Central memory CD8-positive, alpha-beta T cell (primary cell): ENCODE measurements at regions not wholly inside any gene's neighbourhood (a gene's known extent, or its start where the extent isn't known, plus 50 kb on each side); places are given as distances from the start of the nearest gene placed in this dataset.
"Not testable (repeated sequence)": the region's sequence is repeated elsewhere in the genome, so short reads cannot be mapped to it uniquely, and the experiment has no call there.

ENCODE experiments used
- ATAC-seq: fragments of 150-1000 bp; cut with Tn5 transposase; replicated peaks from 2 replicates; pipeline ENCODE4 v1.10.0; 2022; ENCODE audit warnings: mild to moderate bottlenecking, moderate FRiP score, moderate number of reproducible peaks; ENCODE audit not compliant: poor library complexity, severe bottlenecking; ENCODE audit errors: extremely low read depth
- DNase-seq, 2 donors: peaks; one replicate each; pipeline ENCODE4 v3.0.0; 2021; ENCODE audit warnings: low spot score in 2 of 2
- H3K27ac Mint-ChIP-seq: one replicate; pipeline ENCODE4 v1.8.0; 2022; ENCODE audit warnings: low read depth, mild to moderate bottlenecking, moderate library complexity, mixed read lengths
- H3K27me3 Mint-ChIP-seq: one replicate; pipeline ENCODE4 v1.8.0; 2022; ENCODE audit warnings: mixed read lengths
- H3K36me3 Mint-ChIP-seq: one replicate; pipeline ENCODE4 v1.8.0; 2022; ENCODE audit warnings: mild to moderate bottlenecking, moderate library complexity, mixed read lengths; ENCODE audit not compliant: insufficient read depth
- H3K4me1 Mint-ChIP-seq: one replicate; pipeline ENCODE4 v1.8.0; 2022; ENCODE audit warnings: mixed read lengths
- H3K4me3 Mint-ChIP-seq: one replicate; pipeline ENCODE4 v1.8.0; 2022; ENCODE audit warnings: mild to moderate bottlenecking, moderate library complexity, mixed read lengths
- H3K9me3 Mint-ChIP-seq: one replicate; pipeline ENCODE4 v1.8.0; 2022; ENCODE audit warnings: mixed read lengths

DNA sequence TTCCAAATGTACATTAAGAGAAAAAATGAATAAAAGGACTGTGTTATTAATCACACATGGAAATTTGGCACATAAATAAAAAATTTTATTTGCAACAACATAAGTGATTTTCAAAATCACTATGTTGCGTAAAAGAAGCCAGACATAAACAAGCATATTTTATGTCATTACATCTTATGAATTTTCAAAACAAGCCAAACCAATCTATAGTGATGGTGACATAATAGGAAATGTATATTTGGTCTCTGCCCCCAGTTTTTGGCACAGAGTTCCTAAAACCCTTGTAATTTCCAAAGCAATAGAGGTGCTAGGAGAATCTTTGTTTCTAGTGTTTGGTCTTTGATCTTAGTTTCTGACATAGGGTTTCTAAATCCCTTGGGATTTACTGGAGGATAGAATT is 543.3 kb downstream of the ZBBX start:
- no peak for DNase-seq
- Mint-ChIP-seq H3K4me1 (no peaks in the 10 kb centered on the region), H3K27ac (no peak overlapping the region), H3K4me3 (no peak overlapping the region), H3K27me3 (no peaks in the 10 kb centered on the region), H3K36me3 (no peaks in the 10 kb centered on the region), H3K9me3 (peaks cover 17% of the 10 kb centered on the region)
- ATAC-seq, result no peak

DNA sequence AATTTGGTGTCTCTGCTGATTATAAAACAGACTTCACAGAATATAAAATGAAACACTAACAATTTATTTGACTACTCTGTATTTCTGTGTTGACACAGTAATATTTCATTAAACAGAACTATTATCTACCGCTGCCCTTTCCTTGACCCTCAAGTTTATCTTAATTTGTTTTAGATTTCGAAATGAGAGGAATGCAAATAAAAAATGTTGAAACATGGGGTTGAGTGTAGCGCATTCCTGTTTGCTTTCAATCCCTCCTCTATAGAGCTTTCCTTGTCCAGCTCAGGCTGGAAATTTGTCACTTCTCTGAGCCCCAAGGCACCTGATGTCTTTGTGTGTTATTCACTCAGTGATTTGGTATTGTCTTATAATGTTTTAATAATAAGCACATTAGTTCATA is 550.2 kb downstream of the ZBBX start:
- H3K36me3 Mint-ChIP-seq, result no peaks in the 10 kb centered on the region
- no peaks in the 10 kb centered on the region for H3K4me1 Mint-ChIP-seq
- peaks cover 9% of the 10 kb centered on the region for H3K9me3 Mint-ChIP-seq
- no peak overlapping the region for H3K27ac Mint-ChIP-seq
- ATAC-seq, result no peak
- no peak for DNase-seq
- H3K4me3 Mint-ChIP-seq, result no peak overlapping the region
- H3K27me3 Mint-ChIP-seq, result no peaks in the 10 kb centered on the region

DNA sequence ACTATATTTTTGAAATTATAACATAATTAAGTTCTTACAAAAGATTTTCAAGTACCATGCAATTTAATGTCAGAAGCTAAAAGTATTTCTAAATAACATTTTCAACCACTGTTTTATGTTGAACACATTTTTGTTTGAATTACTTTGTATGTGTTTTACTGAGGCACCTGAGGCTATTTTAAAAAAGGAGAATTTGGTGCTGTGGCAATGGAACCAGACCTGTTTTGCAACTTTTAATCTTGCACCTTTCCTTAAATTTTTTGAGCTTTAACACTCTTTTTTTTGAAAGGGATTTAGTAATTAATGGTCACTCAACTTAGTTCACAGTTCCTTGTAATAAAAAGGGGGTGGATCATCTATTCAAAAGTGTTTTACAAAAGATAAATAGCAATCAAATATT is 561.6 kb downstream of the ZBBX start:
- ATAC-seq, result no peak
- H3K9me3 Mint-ChIP-seq, result peaks cover 12% of the 10 kb centered on the region
- no peak overlapping the region for H3K4me3 Mint-ChIP-seq
- no peaks in the 10 kb centered on the region for H3K27me3 Mint-ChIP-seq
- DNase-seq, result no peak
- no peaks in the 10 kb centered on the region for H3K36me3 Mint-ChIP-seq
- no peaks in the 10 kb centered on the region for H3K4me1 Mint-ChIP-seq
- H3K27ac Mint-ChIP-seq, result no peak overlapping the region

DNA sequence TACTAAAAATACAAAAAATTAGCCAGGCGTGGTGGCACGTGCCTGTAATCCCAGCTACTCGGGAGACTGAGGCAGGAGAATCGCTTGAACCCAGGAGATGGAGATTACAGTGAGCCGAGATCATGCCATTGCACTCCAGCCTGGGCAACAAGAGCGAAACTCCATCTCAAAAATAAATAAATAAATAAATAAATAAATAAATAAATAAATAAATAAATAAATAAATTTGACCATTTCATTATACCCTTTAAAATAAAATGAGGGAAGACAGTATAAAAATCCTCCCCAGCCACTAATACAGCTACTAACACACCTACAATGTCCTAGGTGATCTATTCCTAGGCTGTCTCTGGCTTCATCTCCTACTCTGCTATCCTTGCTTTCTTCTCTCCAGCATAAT is 562.8 kb downstream of the ZBBX start:
- not testable (repeated sequence) for DNase-seq, ATAC-seq, H3K36me3 Mint-ChIP-seq, H3K27me3 Mint-ChIP-seq, H3K4me3 Mint-ChIP-seq, H3K4me1 Mint-ChIP-seq, H3K27ac Mint-ChIP-seq
- H3K9me3 Mint-ChIP-seq, result peaks cover 18% of the 10 kb centered on the region

DNA sequence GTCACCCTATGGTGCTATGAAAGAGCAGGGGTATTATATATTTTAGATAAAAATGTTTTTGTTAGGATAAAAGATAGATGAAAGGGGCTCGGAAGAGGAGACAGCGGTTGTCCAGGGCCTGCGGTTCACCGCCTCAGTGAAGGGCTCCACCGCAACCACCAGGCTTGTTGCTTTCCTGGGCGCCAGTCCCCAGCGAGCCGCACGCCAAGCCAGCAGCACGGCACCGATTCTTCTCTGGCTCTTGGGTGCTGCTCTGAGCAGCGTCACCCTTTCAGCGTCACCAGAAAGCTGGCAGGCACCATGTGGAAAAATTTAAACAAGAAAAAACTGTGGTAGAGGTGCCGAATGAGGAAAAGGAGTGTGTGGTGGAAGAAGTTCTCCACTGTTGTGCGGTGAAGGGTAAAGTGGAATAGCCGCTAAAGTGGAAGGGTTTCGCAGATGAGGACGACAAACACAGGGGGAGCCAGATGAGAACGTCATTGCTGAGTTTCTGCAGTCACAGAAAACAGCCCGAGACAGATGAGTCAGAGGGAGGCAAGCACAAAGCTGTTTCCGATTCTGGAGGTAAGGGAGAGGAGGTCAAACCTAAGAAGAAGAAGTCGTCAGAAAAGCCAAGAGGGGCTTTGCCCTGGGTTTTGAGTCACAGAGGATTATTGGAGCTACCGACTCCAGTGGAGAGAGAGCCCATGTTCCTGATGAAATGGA is 569.2 kb downstream of the ZBBX start:
- Mint-ChIP-seq H3K4me3 (no peak overlapping the region), H3K27me3 (no peaks in the 10 kb centered on the region), H3K9me3 (peaks cover 28% of the 10 kb centered on the region), H3K4me1 (no peaks in the 10 kb centered on the region), H3K36me3 (no peaks in the 10 kb centered on the region), H3K27ac (no peak overlapping the region)
- ATAC-seq (no peak), DNase-seq (no peak)

DNA sequence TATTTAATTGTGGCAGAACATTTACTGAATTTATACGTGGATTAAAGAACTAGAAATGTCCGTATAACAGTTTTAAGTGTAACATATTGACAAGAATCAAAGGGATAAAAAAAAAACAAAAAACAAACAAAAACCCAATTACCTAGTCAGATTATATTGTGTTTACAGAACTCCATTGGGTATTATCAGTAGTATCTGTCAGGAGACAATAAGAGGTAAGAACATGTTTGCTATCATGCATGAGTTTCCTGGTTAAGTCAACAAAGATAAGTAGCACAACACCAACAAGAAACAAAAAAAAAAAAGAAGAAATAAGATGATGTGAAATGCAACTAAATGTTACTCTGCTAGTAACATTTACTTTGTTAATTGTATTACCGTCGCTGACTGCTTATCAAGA is 570.6 kb downstream of the ZBBX start:
- DNase-seq (no peak), ATAC-seq (no peak)
- H3K27me3 Mint-ChIP-seq, result no peaks in the 10 kb centered on the region
- H3K27ac Mint-ChIP-seq, result no peak overlapping the region
- no peak overlapping the region for H3K4me3 Mint-ChIP-seq
- no peaks in the 10 kb centered on the region for H3K36me3 Mint-ChIP-seq
- no peaks in the 10 kb centered on the region for H3K4me1 Mint-ChIP-seq
- peaks cover 22% of the 10 kb centered on the region for H3K9me3 Mint-ChIP-seq

DNA sequence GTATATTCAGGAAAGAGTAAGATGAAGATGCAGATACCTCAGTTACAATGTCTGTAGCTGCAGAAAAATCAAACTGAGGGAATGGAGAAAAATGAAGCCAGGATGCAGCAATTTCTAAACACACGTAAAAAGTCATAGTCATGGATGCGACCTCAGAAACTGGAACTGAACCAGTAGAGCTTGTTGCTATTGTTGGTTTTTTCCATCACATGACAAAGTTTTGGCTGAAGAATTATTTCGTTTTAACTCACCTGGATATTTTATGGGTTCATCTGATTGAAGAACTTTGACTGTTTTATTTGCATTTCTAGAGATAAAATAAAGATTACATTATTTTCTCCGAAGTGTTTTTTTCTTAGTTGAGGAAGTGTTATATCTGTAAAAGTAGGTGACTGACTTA is 591.2 kb downstream of the ZBBX start:
- DNase-seq (no peak), ATAC-seq (no peak)
- Mint-ChIP-seq H3K27ac (no peak overlapping the region), H3K4me1 (no peaks in the 10 kb centered on the region), H3K9me3 (peaks cover 17% of the 10 kb centered on the region), H3K36me3 (no peaks in the 10 kb centered on the region), H3K27me3 (no peaks in the 10 kb centered on the region), H3K4me3 (no peak overlapping the region)

DNA sequence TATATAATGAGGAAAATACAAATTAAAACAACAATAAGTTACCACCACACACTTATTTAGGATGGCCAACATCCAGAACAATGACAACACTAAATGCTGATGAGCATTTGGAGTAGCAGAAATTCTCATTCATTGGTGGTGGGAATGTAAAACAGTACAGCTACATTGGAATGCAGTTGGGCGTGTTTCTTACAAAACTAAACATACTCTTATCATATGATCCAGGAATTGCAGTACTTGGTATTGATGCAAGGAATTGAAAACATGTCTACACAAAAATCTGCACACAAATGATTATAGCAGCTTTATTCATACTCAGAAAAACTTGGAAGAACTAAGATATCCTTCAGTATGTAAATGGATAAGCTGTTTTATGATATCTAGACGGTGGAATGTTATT is 594.2 kb downstream of the ZBBX start:
- H3K27me3 Mint-ChIP-seq, result no peaks in the 10 kb centered on the region
- DNase-seq (no peak), ATAC-seq (no peak)
- H3K36me3 Mint-ChIP-seq, result no peaks in the 10 kb centered on the region
- H3K27ac Mint-ChIP-seq, result no peak overlapping the region
- no peak overlapping the region for H3K4me3 Mint-ChIP-seq
- peaks cover 37% of the 10 kb centered on the region for H3K9me3 Mint-ChIP-seq
- H3K4me1 Mint-ChIP-seq, result no peaks in the 10 kb centered on the region

DNA sequence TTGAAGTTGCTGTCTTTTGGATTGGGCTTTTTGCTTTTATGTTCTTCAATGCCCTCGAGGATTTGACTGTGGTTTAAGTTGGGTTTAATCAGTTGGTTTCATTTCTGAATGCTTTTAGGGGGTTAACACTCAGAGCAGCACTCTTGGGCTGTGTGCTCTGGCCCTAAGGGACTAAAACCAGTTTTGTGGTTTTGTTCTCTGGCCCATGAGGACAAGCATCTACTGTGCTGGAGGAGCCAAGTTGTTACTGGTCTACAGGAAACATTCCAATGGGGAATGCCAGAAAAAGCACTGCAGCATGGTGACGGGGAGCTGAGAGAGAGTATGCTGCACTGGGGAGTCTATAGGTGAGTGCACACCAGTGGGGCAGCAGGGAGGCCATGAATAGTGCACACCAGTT is 596.9 kb downstream of the ZBBX start:
- H3K4me1 Mint-ChIP-seq, result no peaks in the 10 kb centered on the region
- H3K27me3 Mint-ChIP-seq, result no peaks in the 10 kb centered on the region
- ATAC-seq, result no peak
- no peak overlapping the region for H3K4me3 Mint-ChIP-seq
- no peaks in the 10 kb centered on the region for H3K36me3 Mint-ChIP-seq
- H3K9me3 Mint-ChIP-seq, result peaks cover 49% of the 10 kb centered on the region
- DNase-seq, result no peak
- no peak overlapping the region for H3K27ac Mint-ChIP-seq

DNA sequence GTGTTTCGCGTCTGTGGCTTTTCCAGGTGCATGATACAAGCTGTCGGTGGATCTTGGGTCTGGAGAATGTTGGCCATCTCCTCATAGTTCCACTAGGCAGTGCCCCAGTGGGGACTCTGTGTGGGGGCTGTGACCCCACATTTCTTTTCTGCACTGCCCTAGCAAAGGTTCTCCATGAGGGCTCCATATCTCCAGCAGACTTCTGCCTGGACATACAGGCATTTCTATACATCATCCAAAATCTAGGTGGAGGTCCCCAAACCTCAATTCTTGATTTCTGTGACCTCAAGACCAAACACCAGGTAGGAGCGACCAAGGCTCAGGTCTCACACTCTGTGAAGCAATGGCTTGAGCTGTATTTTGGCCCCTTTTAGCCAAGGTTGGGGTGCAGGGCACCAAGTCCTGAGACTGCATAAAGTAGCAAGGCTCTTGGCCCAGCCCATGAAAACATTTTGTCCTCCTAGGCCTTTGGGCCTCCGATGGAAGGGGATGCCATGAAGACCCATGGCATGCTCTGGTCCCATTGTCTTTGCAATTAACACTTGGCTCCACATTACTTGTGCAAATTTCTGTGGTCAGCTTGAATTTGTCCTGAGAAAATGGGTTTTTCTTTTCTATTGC is 615.3 kb downstream of the ZBBX start:
- ATAC-seq (no peak), DNase-seq (no peak)
- Mint-ChIP-seq H3K36me3 (peaks cover 2% of the 10 kb centered on the region), H3K9me3 (peaks cover 20% of the 10 kb centered on the region), H3K4me3 (no peak overlapping the region), H3K27ac (no peak overlapping the region), H3K4me1 (no peaks in the 10 kb centered on the region), H3K27me3 (no peaks in the 10 kb centered on the region)

DNA sequence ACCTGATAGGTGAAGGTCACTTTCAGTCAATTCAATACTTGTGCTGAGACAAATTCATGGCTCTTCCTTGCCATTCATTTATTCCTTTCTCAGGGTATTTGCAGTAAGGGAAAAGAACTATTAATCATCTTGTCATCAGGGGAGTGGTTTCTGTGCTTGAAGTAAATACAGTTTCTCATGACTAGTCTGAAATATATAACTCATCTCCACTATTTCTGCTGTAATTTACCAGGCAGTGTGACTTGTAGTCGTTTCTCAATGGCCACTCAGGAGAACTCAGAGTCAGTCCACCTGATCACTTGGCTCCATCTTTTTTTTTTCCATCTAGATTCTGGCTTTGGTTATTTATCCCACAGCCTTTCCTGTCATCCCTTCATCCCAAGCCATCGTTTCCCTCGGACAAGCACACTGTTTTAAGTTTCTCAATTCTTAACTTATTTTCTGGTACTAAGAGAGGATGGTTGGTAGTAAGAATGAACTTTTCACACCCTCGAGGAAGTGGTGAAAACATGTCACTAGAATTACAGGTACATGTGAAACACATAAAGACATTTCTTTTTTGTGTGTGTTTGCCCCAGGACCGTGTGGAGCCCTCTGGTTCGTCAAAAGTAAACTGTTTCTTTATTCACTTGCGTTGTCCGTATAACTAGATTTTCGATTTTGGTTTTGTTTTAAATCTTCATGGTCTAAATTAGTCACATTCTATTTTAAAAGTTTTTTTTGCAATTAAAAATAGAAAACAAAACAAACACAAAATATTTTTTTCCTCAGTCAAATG is 620.2 kb downstream of the ZBBX start:
- no peak for DNase-seq
- peaks cover 19% of the 10 kb centered on the region for H3K9me3 Mint-ChIP-seq
- no peaks in the 10 kb centered on the region for H3K27me3 Mint-ChIP-seq
- no peaks in the 10 kb centered on the region for H3K36me3 Mint-ChIP-seq
- ATAC-seq, result no peak
- no peak overlapping the region for H3K4me3 Mint-ChIP-seq
- no peaks in the 10 kb centered on the region for H3K4me1 Mint-ChIP-seq
- no peak overlapping the region for H3K27ac Mint-ChIP-seq

DNA sequence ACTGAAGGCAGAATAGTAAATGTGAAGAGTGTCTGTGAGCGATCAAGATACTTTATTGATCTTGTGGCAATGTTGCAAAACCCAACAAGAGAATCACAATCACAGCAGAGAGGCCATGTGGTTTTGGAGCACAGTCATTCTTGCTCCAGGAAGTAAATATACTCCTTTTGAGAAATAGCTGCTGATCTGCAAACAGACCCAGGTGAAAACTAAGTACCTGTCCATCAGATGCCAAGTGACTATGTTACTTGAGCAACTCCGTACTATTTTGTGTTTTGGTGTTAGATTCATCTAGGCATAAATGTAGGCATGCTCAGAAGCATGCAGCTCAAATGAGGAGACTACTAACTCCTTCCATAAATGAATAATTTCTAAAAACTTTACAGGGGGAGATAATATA is 627.9 kb downstream of the ZBBX start:
- ATAC-seq (no peak), DNase-seq (no peak)
- Mint-ChIP-seq H3K9me3 (peaks cover 16% of the 10 kb centered on the region), H3K4me3 (no peak overlapping the region), H3K4me1 (no peaks in the 10 kb centered on the region), H3K36me3 (no peaks in the 10 kb centered on the region), H3K27ac (no peak overlapping the region), H3K27me3 (no peaks in the 10 kb centered on the region)
